GM23338 (cell line): ENCODE measurements at regions not wholly inside any gene's neighbourhood (a gene's known extent, or its start where the extent isn't known, plus 50 kb on each side); places are given as distances from the start of the nearest gene placed in this dataset.

ENCODE experiments used
- ATAC-seq: fragments of 200-7000 bp; cut with Tn5 transposase; 3 replicates; pipeline ENCODE4 v1.9.1; 2020
- DNase-seq: peaks from one replicate; pipeline ENCODE4 v3.0.0-alpha.2; 2015; ENCODE audit warnings: low spot score
- H2AFZ ChIP-seq: fragments of 200-600 bp; sonication (generic); 2 replicates; pipeline ENCODE4 v1.8.0; 2016; ENCODE audit warnings: antibody characterized with exemption, mild to moderate bottlenecking, moderate library complexity
- H3F3A ChIP-seq: fragments of 200-600 bp; sonication (generic); replicated peaks from 2 replicates; pipeline ENCODE4 v1.8.0; 2017; ENCODE audit warnings: antibody characterized with exemption, mixed run types, low read depth
- H3K27ac ChIP-seq: fragments of 200-600 bp; sonication (generic); 2 replicates; pipeline ENCODE4 v1.6.1; 2016; ENCODE audit warnings: low read depth
- H3K27me3 ChIP-seq: fragments of 200-600 bp; sonication (generic); 2 replicates; pipeline ENCODE4 v1.8.0; 2016; ENCODE audit warnings: mild to moderate bottlenecking, mixed run types, moderate library complexity; ENCODE audit not compliant: insufficient read depth
- H3K36me3 ChIP-seq: fragments of 200-600 bp; sonication (generic); 2 replicates; pipeline ENCODE4 v1.8.0; 2016; ENCODE audit warnings: mild to moderate bottlenecking; ENCODE audit not compliant: insufficient read depth
- H3K4me1 ChIP-seq: fragments of 200-600 bp; sonication (generic); 2 replicates; pipeline ENCODE4 v1.8.0; 2016; ENCODE audit warnings: mild to moderate bottlenecking, moderate library complexity; ENCODE audit not compliant: insufficient read depth
- H3K4me2 ChIP-seq: fragments of 200-600 bp; sonication (generic); 2 replicates; pipeline ENCODE4 v1.7.1; 2017; ENCODE audit warnings: mixed run types
- H3K4me3 ChIP-seq: fragments of 200-600 bp; sonication (generic); 2 replicates; pipeline ENCODE4 v1.6.1; 2016; ENCODE audit warnings: mixed run types
- H3K79me2 ChIP-seq: fragments of 200-600 bp; sonication (generic); replicated peaks from 2 replicates; pipeline ENCODE4 v1.8.0; 2017; ENCODE audit warnings: mild to moderate bottlenecking; ENCODE audit not compliant: insufficient read depth
- H3K9me2 ChIP-seq: fragments of 200-600 bp; sonication (generic); 2 replicates; pipeline ENCODE4 v1.8.0; 2017; ENCODE audit not compliant: insufficient read depth
- H4K20me1 ChIP-seq: fragments of 200-600 bp; sonication (generic); replicated peaks from 2 replicates; pipeline ENCODE4 v1.8.0; 2017; ENCODE audit warnings: mild to moderate bottlenecking; ENCODE audit not compliant: insufficient read depth
- H3K27ac Mint-ChIP-seq: 2 replicates; pipeline ENCODE4 v1.8.0; 2020; ENCODE audit warnings: inconsistent platforms, mild to moderate bottlenecking, moderate library complexity, mixed read lengths
- H3K27me3 Mint-ChIP-seq: 3 replicates; pipeline ENCODE4 v1.8.0; 2022; ENCODE audit warnings: low read depth, mild to moderate bottlenecking, moderate library complexity, mixed read lengths, inconsistent platforms; ENCODE audit not compliant: insufficient read depth, poor library complexity
- H3K36me3 Mint-ChIP-seq: 3 replicates; pipeline ENCODE4 v1.8.0; 2021; ENCODE audit warnings: low read depth, mild to moderate bottlenecking, inconsistent platforms, moderate library complexity, mixed read lengths
- H3K4me1 Mint-ChIP-seq: 3 replicates; pipeline ENCODE4 v1.8.0; 2020; ENCODE audit warnings: mild to moderate bottlenecking, inconsistent platforms, mixed read lengths
- H3K4me3 Mint-ChIP-seq: 3 replicates; pipeline ENCODE4 v1.8.0; 2021; ENCODE audit warnings: moderate library complexity, mild to moderate bottlenecking, inconsistent platforms, mixed read lengths
- H3K9me3 Mint-ChIP-seq: 3 replicates; pipeline ENCODE4 v1.8.0; 2020; ENCODE audit warnings: moderate library complexity, mild to moderate bottlenecking, inconsistent platforms, mixed read lengths
- CREB1 ChIP-seq: fragments of 250-450 bp; sonication (Bioruptor Pico); IDR thresholded peaks from 2 replicates; pipeline ENCODE4 v1.5.0; 2020; ENCODE audit warnings: low read depth, mild to moderate bottlenecking, moderate library complexity
- CTCF ChIP-seq, 2 experiments: fragments of 200-600 bp in 1 of 2; sonication (generic) in 1 of 2; conservative IDR thresholded peaks; 2 replicates each; pipeline versions ENCODE4 v1.5.1 to v1.6.1; 2016 to 2017; ENCODE audit warnings: antibody characterized with exemption in 2 of 2, low read depth in 2 of 2, mild to moderate bottlenecking in 2 of 2, moderate library complexity in 1 of 2
- EZH2 ChIP-seq: fragments of 200-600 bp; sonication (generic); IDR thresholded peaks from one replicate; pipeline ENCODE4 v1.8.0; 2017; ENCODE audit warnings: antibody characterized with exemption, mild to moderate bottlenecking, low read depth; ENCODE audit not compliant: unreplicated experiment
- EZH2phosphoT487 ChIP-seq: fragments of 200-600 bp; sonication (generic); IDR thresholded peaks from one replicate; pipeline ENCODE4 v1.8.1; 2018; ENCODE audit warnings: antibody characterized with exemption; ENCODE audit not compliant: unreplicated experiment
- JUNB ChIP-seq: IDR thresholded peaks from one replicate; pipeline ENCODE4 v1.6.1; 2016; ENCODE audit warnings: antibody characterized with exemption; ENCODE audit not compliant: unreplicated experiment
- POLR2AphosphoS5 ChIP-seq: IDR thresholded peaks from 2 replicates; pipeline ENCODE4 v1.6.1; 2016; ENCODE audit warnings: antibody characterized with exemption, low read depth
- REST ChIP-seq: IDR thresholded peaks from one replicate; pipeline ENCODE4 v1.6.1; 2018; ENCODE audit warnings: antibody characterized with exemption; ENCODE audit not compliant: unreplicated experiment
- STAT1 ChIP-seq: IDR thresholded peaks from one replicate; pipeline ENCODE4 v1.6.1; 2016; ENCODE audit warnings: antibody characterized with exemption; ENCODE audit not compliant: unreplicated experiment
- ZNF114 ChIP-seq: fragments of 250-450 bp; sonication (Bioruptor Pico); IDR thresholded peaks from 2 replicates; pipeline ENCODE4 v1.5.0; 2020; ENCODE audit warnings: mild to moderate bottlenecking, moderate library complexity
- ZNF331 ChIP-seq: fragments of 250-450 bp; sonication (Bioruptor Pico); IDR thresholded peaks from 2 replicates; pipeline ENCODE4 v1.5.0; 2020; ENCODE audit warnings: low read depth, mild to moderate bottlenecking, moderate library complexity
- TF ChIP-seq, protein P1 (sequence below): IDR thresholded peaks from 2 replicates; pipeline ENCODE4 v1.6.1; 2016; ENCODE audit warnings: antibody characterized with exemption

GRCh38 chr6:8857160-8857559 lies 421.8 kb upstream of the SLC35B3 start:
- Histone ChIP-seq H3K36me3 (no peaks in the 10 kb centered on the region), H3K27me3 (no peaks in the 10 kb centered on the region), H3K4me1 (no peaks in the 10 kb centered on the region), H3F3A (no peaks in the 10 kb centered on the region), H3K9me2 (no peaks in the 10 kb centered on the region), H3K4me3 (no peak overlapping the region), H4K20me1 (no peaks in the 10 kb centered on the region), H2AFZ (no peak overlapping the region), H3K27ac (no peak overlapping the region), H3K4me2 (no peak overlapping the region), H3K79me2 (no peaks in the 10 kb centered on the region)
- H3K27ac Mint-ChIP-seq: no peak overlapping the region
- H3K36me3 Mint-ChIP-seq: no peaks in the 10 kb centered on the region
- H3K4me1 Mint-ChIP-seq: no peaks in the 10 kb centered on the region
- no peak for TF ChIP-seq ZNF114 (CRISPR knock-in tag)
- TF ChIP-seq, protein P1, sequence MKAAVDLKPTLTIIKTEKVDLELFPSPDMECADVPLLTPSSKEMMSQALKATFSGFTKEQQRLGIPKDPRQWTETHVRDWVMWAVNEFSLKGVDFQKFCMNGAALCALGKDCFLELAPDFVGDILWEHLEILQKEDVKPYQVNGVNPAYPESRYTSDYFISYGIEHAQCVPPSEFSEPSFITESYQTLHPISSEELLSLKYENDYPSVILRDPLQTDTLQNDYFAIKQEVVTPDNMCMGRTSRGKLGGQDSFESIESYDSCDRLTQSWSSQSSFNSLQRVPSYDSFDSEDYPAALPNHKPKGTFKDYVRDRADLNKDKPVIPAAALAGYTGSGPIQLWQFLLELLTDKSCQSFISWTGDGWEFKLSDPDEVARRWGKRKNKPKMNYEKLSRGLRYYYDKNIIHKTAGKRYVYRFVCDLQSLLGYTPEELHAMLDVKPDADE: no peak
- no peak for TF ChIP-seq EZH2phosphoT487
- no peak for TF ChIP-seq EZH2
- TF ChIP-seq JUNB: no peak
- no peak for TF ChIP-seq REST
- TF ChIP-seq ZNF331 (CRISPR knock-in tag): no peak
- TF ChIP-seq STAT1: no peak
- no peak for TF ChIP-seq POLR2AphosphoS5
- TF ChIP-seq CTCF (conservative IDR thresholded peaks at IDR 0.05; ENCODE audit: low read depth in 2 of 2): no peak
- no peak for TF ChIP-seq CREB1 (CRISPR knock-in tag)
- DNase-seq (no peak), ATAC-seq (no peak)
- no peak overlapping the region for H3K4me3 Mint-ChIP-seq
- H3K27me3 Mint-ChIP-seq: no peaks in the 10 kb centered on the region
- H3K9me3 Mint-ChIP-seq: no peaks in the 10 kb centered on the region; the same call in 2 of the 3 replicates
